H1 (cell line): ENCODE measurements at regions not wholly inside any gene's neighbourhood (a gene's known extent, or its start where the extent isn't known, plus 50 kb on each side); places are given as distances from the start of the nearest gene placed in this dataset.

ENCODE experiments used
- CTCF ChIA-PET: fragments of 300-600 bp; sonication (Branson Sonifier 250); formaldehyde crosslinking; loops from one replicate; lab custom pipeline; 2021; ENCODE audit not compliant: partially characterized antibody; lab: Charles Lee
- POLR2A ChIA-PET: fragments of 300-600 bp; sonication (Branson Sonifier 250); formaldehyde crosslinking; loops from one replicate; lab custom pipeline; 2021; ENCODE audit warnings: inconsistent platforms; ENCODE audit not compliant: partially characterized antibody; lab: Charles Lee
- DNase-seq, 2 experiments: peaks; one replicate each; pipeline versions ENCODE4 v3.0.0 to v3.0.0-alpha.2; 2010 to 2022; ENCODE audit warnings: low spot score in 2 of 2, low read depth in 1 of 2, mixed read lengths in 1 of 2
- FAIRE-seq: peaks from 2 replicates; lab custom pipeline; 2011; peaks lifted over from hg19 to GRCh38; lab: Jason Lieb, UNC
- H2AFZ ChIP-seq: 2 replicates; pipeline ENCODE4 v1.8.1; 2012; ENCODE audit warnings: low read length, inconsistent platforms
- H2AK5ac ChIP-seq: 2 replicates; pipeline ENCODE4 v1.6.1; 2013; ENCODE audit warnings: low read depth, low read length
- H2BK120ac ChIP-seq: replicated peaks from 2 replicates; pipeline ENCODE3; 2013; ENCODE audit warnings: low read depth, low read length, inconsistent platforms
- H2BK12ac ChIP-seq: 2 replicates; pipeline ENCODE4 v1.6.1; 2013; ENCODE audit warnings: low read depth, low read length
- H2BK15ac ChIP-seq: 2 replicates; pipeline ENCODE4 v1.6.1; 2013; ENCODE audit warnings: low read length
- H2BK20ac ChIP-seq: 2 replicates; pipeline ENCODE4 v1.6.1; 2013; ENCODE audit warnings: low read length
- H2BK5ac ChIP-seq: 2 replicates; pipeline ENCODE4 v1.6.1; 2013; ENCODE audit warnings: low read depth, low read length
- H3K14ac ChIP-seq: 2 replicates; pipeline ENCODE4 v1.6.1; 2013; ENCODE audit warnings: inconsistent platforms; ENCODE audit not compliant: insufficient read length
- H3K18ac ChIP-seq: 2 replicates; pipeline ENCODE4 v1.6.1; 2013; ENCODE audit warnings: low read length; ENCODE audit errors: extremely low read depth
- H3K23ac ChIP-seq: 2 replicates; pipeline ENCODE4 v1.6.1; 2013; ENCODE audit warnings: inconsistent platforms; ENCODE audit not compliant: insufficient read length
- H3K23me2 ChIP-seq: 2 replicates; pipeline ENCODE4 v1.6.1; 2013; ENCODE audit warnings: low read depth, low read length
- H3K27ac ChIP-seq: 2 replicates; pipeline ENCODE4 v1.6.1; 2011; ENCODE audit warnings: low read depth, low read length, inconsistent platforms
- H3K27me3 ChIP-seq, 4 experiments: replicated peaks in 1 of 4; 1 replicate in 1 of 4; 2 replicates in 3 of 4; pipeline versions ENCODE4 v1.6.1 to v1.8.1; 2011 to 2013; ENCODE audit warnings: low read length in 3 of 4, mild to moderate bottlenecking in 3 of 4, inconsistent platforms in 2 of 4, mixed read lengths in 2 of 4, moderate library complexity in 1 of 4; ENCODE audit not compliant: control insufficient read depth in 3 of 4, insufficient read depth in 3 of 4; ENCODE audit errors: extremely low read depth in 1 of 4
- H3K36me3 ChIP-seq, 4 experiments: 2 replicates each; pipeline versions ENCODE4 v1.6.1 to v1.8.1; 2011 to 2013; ENCODE audit warnings: mild to moderate bottlenecking in 4 of 4, low read length in 3 of 4, moderate library complexity in 2 of 4, control low read depth in 1 of 4, inconsistent platforms in 1 of 4; ENCODE audit not compliant: insufficient read depth in 4 of 4, control insufficient read depth in 2 of 4
- H3K4ac ChIP-seq: replicated peaks from 2 replicates; pipeline ENCODE3; 2013; ENCODE audit warnings: low read length, low read depth, mixed read lengths, inconsistent platforms; ENCODE audit not compliant: insufficient read length
- H3K4me1 ChIP-seq, 4 experiments: replicated peaks in 1 of 4; 1 replicate in 1 of 4; 2 replicates in 3 of 4; pipeline versions ENCODE4 v1.6.1 to v1.8.1; 2011 to 2013; ENCODE audit warnings: low read length in 3 of 4, inconsistent platforms in 2 of 4, mixed read lengths in 1 of 4; ENCODE audit not compliant: insufficient read depth in 4 of 4, control insufficient read depth in 3 of 4
- H3K4me2 ChIP-seq, 2 experiments: 2 replicates each; pipeline versions ENCODE4 v1.6.1 to v1.8.1; 2011 to 2013; ENCODE audit warnings: low read depth in 2 of 2, low read length in 2 of 2, control low read depth in 1 of 2, inconsistent platforms in 1 of 2, mild to moderate bottlenecking in 1 of 2; ENCODE audit not compliant: insufficient read depth in 1 of 2
- H3K4me3 ChIP-seq, 4 experiments: fragments of 200-600, 300-600 bp in 1 of 4; sonication (generic), shearing (Covaris generic), sonication (Bioruptor Twin) in 1 of 4; 2 replicates each; pipeline versions ENCODE4 v1.5.1 to v1.8.1; 2011 to 2016; ENCODE audit warnings: low read length in 4 of 4, low read depth in 3 of 4, control low read depth in 2 of 4, inconsistent platforms in 2 of 4, mild to moderate bottlenecking in 2 of 4, mixed read lengths in 1 of 4, moderate library complexity in 1 of 4; ENCODE audit not compliant: insufficient read depth in 2 of 4; ENCODE audit errors: extremely low read depth in 1 of 4
- H3K56ac ChIP-seq: replicated peaks from 2 replicates; pipeline ENCODE3; 2013; ENCODE audit warnings: low read depth, mild to moderate bottlenecking, mixed read lengths, low read length, inconsistent platforms; ENCODE audit not compliant: insufficient read length
- H3K79me1 ChIP-seq: 2 replicates; pipeline ENCODE4 v1.6.1; 2013; ENCODE audit warnings: low read depth, low read length, control low read depth
- H3K79me2 ChIP-seq, 2 experiments: 2 replicates each; pipeline versions ENCODE4 v1.6.1 to v1.8.1; 2012 to 2013; ENCODE audit warnings: low read length in 2 of 2, mild to moderate bottlenecking in 2 of 2, inconsistent platforms in 1 of 2; ENCODE audit not compliant: insufficient read depth in 2 of 2, control insufficient read depth in 1 of 2
- H3K9ac ChIP-seq, 4 experiments: replicated peaks in 1 of 4; 1 replicate in 1 of 4; 2 replicates in 3 of 4; pipeline versions ENCODE4 v1.6.1 to v1.8.1; 2011 to 2013; ENCODE audit warnings: low read depth in 3 of 4, low read length in 3 of 4, control low read depth in 2 of 4, mild to moderate bottlenecking in 2 of 4, moderate library complexity in 2 of 4, inconsistent platforms in 1 of 4; ENCODE audit errors: extremely low read depth in 1 of 4
- H3K9me3 ChIP-seq, 2 experiments: 2 replicates each; pipeline versions ENCODE4 v1.6.1 to v1.8.1; 2012 to 2013; ENCODE audit warnings: mild to moderate bottlenecking in 2 of 2, moderate library complexity in 2 of 2, control low read depth in 1 of 2, inconsistent platforms in 1 of 2, low read depth in 1 of 2, low read length in 1 of 2, mixed read lengths in 1 of 2; ENCODE audit not compliant: insufficient read depth in 2 of 2
- H4K20me1 ChIP-seq, 2 experiments: replicated peaks in 1 of 2; 2 replicates each; pipeline versions ENCODE3 to v1.8.1; 2011 to 2013; ENCODE audit warnings: inconsistent platforms in 2 of 2, low read length in 2 of 2, mild to moderate bottlenecking in 1 of 2; ENCODE audit not compliant: insufficient read depth in 2 of 2, control insufficient read depth in 1 of 2
- H4K5ac ChIP-seq: 2 replicates; pipeline ENCODE4 v1.6.1; 2013; ENCODE audit warnings: low read length, low read depth, mixed read lengths, inconsistent platforms; ENCODE audit not compliant: insufficient read length
- H4K8ac ChIP-seq: 2 replicates; pipeline ENCODE4 v1.8.0; 2013; ENCODE audit warnings: mild to moderate bottlenecking, moderate library complexity, low read length, inconsistent platforms; ENCODE audit not compliant: insufficient read depth; ENCODE audit errors: extremely low read depth
- H4K91ac ChIP-seq: replicated peaks from 2 replicates; pipeline ENCODE3; 2013; ENCODE audit warnings: low read length, mixed read lengths, inconsistent platforms; ENCODE audit not compliant: insufficient read length
- USF2 ChIP-seq: IDR thresholded peaks from 2 replicates; pipeline ENCODE4 v1.6.1; 2011; ENCODE audit warnings: low read length, improper control_type of control experiment

- H3K9ac ChIP-seq = no peak overlapping the region
- no peaks in the 10 kb centered on the region for H3K23me2 ChIP-seq
- H3K4me3 ChIP-seq = no peak overlapping the region
- H3K23ac ChIP-seq = no peak overlapping the region
- FAIRE-seq = no peak
- no peaks in the 10 kb centered on the region for H3K27me3 ChIP-seq
- DNase-seq = no peak
- ChIA-PET CTCF (no interaction called here), POLR2A (no interaction called here)
- no peak overlapping the region for H4K91ac ChIP-seq
- H3K36me3 ChIP-seq = no peaks in the 10 kb centered on the region
- H2BK20ac ChIP-seq = no peak overlapping the region
- no peaks in the 10 kb centered on the region for H3K4me1 ChIP-seq
- H3K27ac ChIP-seq = no peak overlapping the region
- no peak overlapping the region for H2AK5ac ChIP-seq
- H3K4ac ChIP-seq = no peak overlapping the region
- H3K14ac ChIP-seq = no peak overlapping the region
- H4K5ac ChIP-seq = no peak overlapping the region
- no peak overlapping the region for H2BK12ac ChIP-seq
- H3K56ac ChIP-seq = no peak overlapping the region
- no peaks in the 10 kb centered on the region for H4K20me1 ChIP-seq
- H2BK120ac ChIP-seq = no peak overlapping the region
- no peak overlapping the region for H2AFZ ChIP-seq
- no peaks in the 10 kb centered on the region for H3K79me2 ChIP-seq
- H2BK5ac ChIP-seq = no peak overlapping the region
- no peak overlapping the region for H2BK15ac ChIP-seq
- H3K79me1 ChIP-seq = no peaks in the 10 kb centered on the region
- H3K9me3 ChIP-seq = no peaks in the 10 kb centered on the region
- TF ChIP-seq USF2 = no peak
- TF ChIP-seq, all 59 proteins: peak for 0
- Histone ChIP-seq H3K4me2 (no peak overlapping the region), H4K8ac (no peak overlapping the region), H3K18ac (no peak overlapping the region)
These were observed 1543.6 kb upstream of the MIR17HG start for GRCh38 chr13:89803839-89804238.
